HG03520 (cell line): ENCODE measurements at regions not wholly inside any gene's neighbourhood (a gene's known extent, or its start where the extent isn't known, plus 50 kb on each side); places are given as distances from the start of the nearest gene placed in this dataset.
"Not testable (repeated sequence)": the region's sequence is repeated elsewhere in the genome, so short reads cannot be mapped to it uniquely, and the experiment has no call there.

ENCODE experiments used
- ATAC-seq: cut with Tn5 transposase; IDR thresholded peaks from one replicate; pipeline ENCODE4 v1.9.1; 2021; ENCODE audit warnings: mild to moderate bottlenecking, moderate library complexity; ENCODE audit not compliant: unreplicated experiment

GRCh38 chr3:180743813-180744590, 64.7 kb upstream of the CCDC39 start:
- ATAC-seq: no peak

DNA sequence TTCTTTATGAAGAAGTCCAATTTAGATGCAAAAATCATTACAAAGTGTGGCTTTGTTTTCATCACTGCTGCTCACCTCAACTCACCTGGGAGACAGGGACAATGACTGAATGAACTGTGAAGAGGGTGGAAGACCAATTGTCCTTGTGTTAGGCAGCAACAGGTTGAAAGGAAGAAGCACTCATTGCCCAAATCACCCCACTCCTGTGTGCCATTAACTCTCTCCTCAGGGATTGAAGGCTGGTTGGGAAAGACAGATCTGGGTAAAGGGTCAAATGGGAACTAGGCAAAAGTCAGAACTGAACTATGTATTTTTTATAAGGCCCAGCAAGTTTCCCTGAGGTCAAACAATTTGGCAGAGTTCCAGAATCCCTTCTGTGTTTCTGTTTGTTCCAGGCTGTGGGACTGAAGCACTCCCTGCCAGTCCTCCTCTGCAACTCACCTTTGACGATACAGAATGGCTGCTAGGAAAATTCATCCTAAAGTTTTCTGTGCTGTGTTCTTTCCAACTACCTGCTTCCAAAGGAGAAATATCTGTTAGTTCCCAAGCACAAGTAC, 68.6 kb upstream of the CCDC39 start:
- no peak for ATAC-seq

DNA sequence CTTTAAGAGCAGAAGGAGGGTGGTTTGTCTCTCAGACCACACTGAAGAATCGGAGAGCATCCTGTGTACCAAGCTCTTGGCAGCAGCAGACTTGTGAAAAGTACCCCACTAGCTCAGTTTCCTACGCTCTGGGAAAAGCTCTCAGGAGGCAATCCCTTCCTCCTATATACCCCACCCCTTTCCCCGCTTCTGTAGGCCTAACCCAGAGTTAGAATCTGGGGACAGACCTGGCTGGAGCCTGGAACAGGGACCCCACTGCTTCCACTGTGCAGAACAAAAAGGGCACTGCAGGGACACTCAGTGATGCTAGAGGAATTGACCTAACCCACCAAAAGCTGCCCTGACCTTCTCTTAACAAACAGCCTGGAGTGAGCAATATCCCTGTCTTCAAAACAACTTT, 70.0 kb upstream of the CCDC39 start:
- no peak for ATAC-seq

DNA sequence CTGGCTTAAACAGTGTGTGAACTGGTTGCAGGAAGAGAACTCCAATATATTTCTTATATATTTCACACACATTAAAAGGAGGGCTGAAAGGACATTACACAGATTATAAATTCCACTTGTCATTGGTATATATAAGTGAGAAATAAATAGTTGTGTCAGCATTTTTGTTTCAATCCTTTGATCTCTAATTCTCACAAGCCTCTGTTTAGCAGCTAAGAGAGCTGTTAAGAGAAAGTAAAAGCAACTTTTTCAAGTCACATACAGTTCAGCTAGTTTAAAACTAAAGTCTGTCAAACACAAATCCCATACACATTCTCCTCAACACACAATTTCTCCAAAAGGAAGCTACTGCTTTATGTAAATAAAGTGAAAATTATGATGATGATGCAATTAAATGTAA, 70.5 kb upstream of the CCDC39 start:
- ATAC-seq: no peak

DNA sequence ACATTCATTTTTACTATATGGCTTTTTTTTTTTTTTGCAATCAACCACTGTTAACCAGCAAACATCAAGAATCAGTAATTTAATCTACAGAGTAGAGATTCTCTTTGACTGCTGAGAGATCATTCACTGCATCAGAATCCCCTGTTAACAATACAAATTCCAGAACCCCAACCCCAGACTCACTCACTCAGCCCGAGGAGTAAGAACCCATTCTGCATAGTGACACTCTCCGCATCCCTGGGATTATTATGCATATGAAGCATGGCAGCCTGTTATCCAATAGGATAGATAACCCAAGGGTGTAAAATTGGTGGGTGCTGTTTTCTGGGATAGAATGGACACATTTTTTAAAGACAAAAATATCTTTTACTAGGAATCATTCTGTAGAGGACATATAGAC, 76.3 kb upstream of the CCDC39 start:
- no peak for ATAC-seq

DNA sequence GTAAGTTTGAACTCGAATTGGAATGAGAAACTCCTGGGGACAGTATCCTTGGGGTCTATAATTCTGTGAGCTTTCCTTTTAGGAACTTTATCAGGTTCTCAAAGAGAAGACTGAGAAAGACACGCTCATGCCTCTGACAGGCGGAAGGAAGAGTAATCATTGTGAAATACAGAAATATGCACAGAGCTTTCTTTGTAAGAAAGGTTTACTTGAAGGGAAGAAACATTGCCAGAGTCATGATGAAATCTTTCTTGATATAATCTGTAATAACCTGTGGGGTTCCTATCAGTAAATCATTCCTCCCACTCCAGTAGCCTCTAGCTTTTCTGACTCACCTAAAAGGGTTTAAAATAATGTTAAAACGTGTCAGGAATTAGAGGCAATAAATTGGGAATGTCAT, 83.6 kb upstream of the CCDC39 start:
- ATAC-seq: no peak

DNA sequence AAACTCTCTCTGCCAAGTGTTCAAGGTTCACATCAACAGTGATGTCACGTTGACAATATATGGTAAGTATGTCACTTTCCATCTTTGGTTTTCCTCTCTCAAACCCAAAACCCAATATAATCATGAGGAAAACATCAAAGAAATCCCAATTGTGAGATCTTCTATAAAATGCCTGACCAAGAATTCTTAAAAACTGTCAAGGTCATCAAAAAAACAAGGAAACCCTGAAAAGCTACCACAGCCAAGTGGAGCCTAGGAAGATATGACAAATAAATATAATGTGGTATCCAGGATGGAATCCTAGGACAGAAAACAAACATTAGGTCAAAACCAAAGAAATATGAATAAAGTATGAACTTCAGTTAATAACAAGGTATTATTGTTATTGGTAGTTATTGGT, 85.2 kb upstream of the CCDC39 start:
- ATAC-seq: no peak

DNA sequence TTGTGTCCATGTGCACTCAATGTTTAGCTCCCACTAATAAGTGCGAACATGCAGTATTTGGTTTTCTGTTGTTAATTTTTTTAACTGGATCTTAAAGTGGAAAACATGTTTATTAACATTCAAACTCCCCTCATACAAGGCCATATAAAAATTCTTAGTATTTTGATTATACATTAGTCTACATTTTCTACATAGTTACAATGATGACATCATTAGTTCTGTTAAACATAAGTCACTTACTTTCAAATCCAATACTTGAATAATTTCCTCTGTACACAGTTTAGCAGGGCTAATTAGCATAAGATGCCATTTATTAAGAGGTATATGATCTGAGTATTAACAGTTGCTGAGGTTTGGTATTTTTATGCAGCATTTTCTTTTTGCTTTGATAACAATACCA, 91.3 kb upstream of the CCDC39 start:
- no peak for ATAC-seq

DNA sequence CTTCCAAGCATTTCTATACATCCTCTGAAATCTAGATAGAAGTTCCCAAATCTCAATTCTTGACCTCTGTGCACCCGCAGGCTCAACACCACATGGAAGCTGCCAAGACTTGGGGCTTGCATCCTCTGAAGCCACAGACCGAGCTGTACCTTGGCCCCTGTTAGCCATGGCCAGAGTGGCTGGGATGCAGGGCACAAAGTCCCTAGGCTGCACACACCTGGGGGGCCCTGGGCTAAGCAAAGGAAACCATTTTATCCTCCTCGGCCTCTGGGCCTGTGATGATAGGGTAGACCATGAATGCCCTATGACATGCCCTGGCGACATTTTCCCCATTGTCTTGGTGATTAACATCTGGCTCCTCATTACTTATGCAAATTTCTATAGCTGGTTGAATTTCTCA, 97.1 kb upstream of the CCDC39 start:
- no peak for ATAC-seq

- ATAC-seq: no peak
These were observed 103.1 kb upstream of the CCDC39 start for GRCh38 chr3:180782195-180782984.

DNA sequence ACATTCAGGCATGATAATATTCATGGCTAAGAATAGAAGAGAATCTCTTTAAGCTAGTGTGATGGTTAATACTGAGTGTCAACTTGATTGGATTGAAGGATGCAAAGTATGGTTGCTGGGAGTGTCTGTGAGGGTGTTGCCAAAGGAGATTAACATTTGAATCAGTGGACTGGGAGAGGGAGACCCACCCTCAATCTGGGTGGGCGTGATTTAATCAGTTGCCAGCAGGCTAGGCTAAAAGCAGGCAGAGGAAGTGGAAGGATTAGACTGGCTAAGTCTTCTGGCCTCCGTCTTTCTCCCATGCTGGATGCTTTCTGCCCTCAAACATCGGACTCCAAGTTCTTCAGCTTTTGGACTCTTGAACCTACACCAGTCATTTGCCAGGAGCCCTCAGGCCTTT, 106.9 kb upstream of the CCDC39 start:
- not testable (repeated sequence) for ATAC-seq

- no peak for ATAC-seq
These were observed 110.5 kb upstream of the CCDC39 start for GRCh38 chr3:180789774-180790173.

DNA sequence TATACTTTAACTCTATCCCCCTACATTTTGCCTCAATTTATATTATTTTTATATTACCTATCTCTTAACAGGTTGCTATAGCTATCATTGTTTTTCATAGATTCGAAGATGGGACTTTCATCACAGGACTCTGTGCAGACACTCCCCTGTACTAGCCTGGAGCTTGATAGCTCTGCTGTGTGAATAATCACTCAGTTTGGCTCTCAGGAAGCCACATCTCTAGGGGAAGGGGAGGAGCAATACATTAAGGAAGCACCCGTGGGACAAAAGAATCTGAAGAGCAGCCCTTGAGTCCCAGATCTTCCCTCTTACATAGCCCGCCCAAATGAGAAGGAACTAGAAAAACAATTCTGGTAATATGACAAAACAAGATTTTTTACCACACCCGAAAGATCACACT, 114.3 kb upstream of the FXR1 start:
- no peak for ATAC-seq

DNA sequence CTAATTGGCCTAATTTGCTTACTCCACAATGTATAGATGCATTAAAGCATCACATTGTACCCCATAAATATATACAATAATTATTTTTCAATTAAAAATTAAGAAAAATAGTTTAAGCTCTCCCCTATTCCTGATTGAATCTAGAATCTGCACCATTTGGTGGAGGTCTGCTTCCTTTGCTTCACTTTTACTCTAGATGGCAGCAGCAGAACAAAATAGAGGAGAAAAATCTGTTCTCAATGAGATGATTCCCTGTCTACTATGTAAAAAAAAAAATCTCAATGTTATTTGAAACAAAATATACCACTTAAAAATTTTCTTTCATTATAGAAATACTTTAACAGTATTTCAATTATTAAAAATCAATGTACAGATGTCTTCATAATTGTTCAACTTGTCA, 109.6 kb upstream of the FXR1 start:
- no peak for ATAC-seq

DNA sequence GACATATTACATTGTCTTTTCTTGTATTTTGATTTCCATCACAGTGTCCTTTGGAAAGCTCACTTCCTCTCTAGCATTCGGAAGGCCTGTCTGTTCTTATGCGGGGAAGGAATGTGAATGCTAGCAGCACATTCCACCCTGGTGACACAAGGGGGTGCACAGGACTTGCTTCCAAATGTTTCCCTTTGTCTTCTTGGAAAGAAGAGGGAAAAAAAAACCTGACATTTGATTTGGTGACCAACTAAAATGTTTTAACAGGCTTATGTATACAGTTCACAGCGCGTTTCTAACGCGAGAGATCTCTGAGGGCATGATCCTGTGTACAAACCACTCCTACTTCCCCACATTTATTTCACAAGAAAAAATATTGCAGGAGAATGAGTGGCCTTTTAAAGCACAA, 107.6 kb upstream of the FXR1 start:
- ATAC-seq: no peak

- ATAC-seq: no peak
These were observed 103.5 kb upstream of the FXR1 start for GRCh38 chr3:180808823-180809575.

DNA sequence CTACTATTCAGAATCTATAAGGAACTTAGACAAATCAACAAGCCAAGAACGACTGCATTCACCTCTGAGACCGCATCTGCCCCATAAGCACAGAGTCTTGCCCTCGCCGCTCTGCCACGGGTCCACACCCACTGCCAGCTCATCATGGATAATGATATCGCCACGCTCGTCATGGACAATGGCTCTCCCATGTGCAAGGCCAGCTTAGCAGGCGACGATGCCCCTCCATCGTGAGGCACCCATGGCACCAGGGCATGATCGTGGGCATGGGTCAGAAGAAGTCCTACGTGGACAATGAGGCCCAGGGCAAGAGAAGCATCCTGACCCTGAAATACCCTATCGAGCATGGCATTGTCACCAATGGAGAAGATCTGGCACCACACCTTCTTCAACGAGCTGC, 92.1 kb upstream of the FXR1 start:
- no peak for ATAC-seq

DNA sequence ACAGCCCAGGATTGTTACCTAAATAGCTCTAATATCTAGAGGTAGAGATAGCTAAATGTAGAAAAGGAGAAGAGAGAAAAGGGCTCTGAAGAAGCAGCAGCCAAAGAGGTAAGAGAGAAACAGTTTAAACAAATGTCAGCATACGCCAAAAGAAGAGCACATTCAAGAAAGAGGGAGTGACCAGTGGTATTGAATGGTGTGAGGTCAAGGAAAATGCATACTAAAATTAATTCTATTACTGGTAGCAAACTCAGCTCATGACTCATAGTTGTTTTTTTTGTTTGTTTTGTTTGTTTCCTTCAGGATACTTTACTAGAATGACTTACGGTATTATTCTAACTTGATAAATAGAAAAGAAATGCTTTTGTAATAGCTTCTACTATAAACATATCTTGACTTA, 86.5 kb upstream of the FXR1 start:
- ATAC-seq: no peak

- ATAC-seq: no peak
These were observed 85.3 kb upstream of the FXR1 start for GRCh38 chr3:180827171-180827570.

DNA sequence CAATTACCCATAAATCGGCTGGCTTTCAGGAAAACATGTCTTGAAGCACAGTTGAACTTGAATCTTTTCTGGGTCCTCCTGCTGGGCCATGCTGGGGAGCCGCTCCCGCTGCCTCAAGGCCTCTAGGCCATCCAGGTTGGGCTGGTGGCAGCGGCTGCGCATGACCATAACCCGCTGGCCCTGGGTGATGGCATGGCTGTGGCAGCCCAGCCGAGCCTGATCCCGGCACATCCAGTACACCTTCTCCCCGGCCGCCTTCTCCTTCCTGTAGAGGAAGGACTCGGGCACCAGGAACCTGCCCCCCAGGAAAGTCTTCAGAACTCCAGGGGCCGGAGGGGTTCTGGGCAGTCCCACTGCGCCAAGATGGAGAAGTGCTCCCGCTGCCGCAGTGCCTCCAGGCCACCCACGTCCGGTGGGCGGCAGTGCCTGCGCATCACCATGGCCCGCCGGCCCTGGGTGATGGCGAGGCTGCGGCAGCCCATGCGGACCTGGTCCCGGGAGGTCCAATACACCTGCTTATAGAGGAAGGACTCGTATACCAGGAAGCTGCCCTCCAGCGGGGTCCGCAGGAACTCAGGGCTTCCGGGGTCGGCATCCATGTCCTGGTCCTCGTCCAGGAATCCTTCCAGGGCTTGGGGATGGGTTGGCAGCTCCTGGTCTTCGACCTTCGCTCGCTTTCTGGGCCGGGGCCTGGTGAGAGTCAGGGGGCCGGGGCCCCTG, 84.3 kb upstream of the FXR1 start:
- no peak for ATAC-seq
